GM23338 (cell line): ENCODE measurements at regions not wholly inside any gene's neighbourhood (a gene's known extent, or its start where the extent isn't known, plus 50 kb on each side); places are given as distances from the start of the nearest gene placed in this dataset.
A peak's percentile ranks its signal among the peaks of the same experiment; 100 is the strongest.

ENCODE experiments used
- ATAC-seq: fragments of 200-7000 bp; cut with Tn5 transposase; 3 replicates; pipeline ENCODE4 v1.9.1; 2020
- DNase-seq: peaks from one replicate; pipeline ENCODE4 v3.0.0-alpha.2; 2015; ENCODE audit warnings: low spot score
- H2AFZ ChIP-seq: fragments of 200-600 bp; sonication (generic); 2 replicates; pipeline ENCODE4 v1.8.0; 2016; ENCODE audit warnings: antibody characterized with exemption, mild to moderate bottlenecking, moderate library complexity
- H3F3A ChIP-seq: fragments of 200-600 bp; sonication (generic); replicated peaks from 2 replicates; pipeline ENCODE4 v1.8.0; 2017; ENCODE audit warnings: antibody characterized with exemption, mixed run types, low read depth
- H3K27ac ChIP-seq: fragments of 200-600 bp; sonication (generic); 2 replicates; pipeline ENCODE4 v1.6.1; 2016; ENCODE audit warnings: low read depth
- H3K27me3 ChIP-seq: fragments of 200-600 bp; sonication (generic); 2 replicates; pipeline ENCODE4 v1.8.0; 2016; ENCODE audit warnings: mild to moderate bottlenecking, mixed run types, moderate library complexity; ENCODE audit not compliant: insufficient read depth
- H3K36me3 ChIP-seq: fragments of 200-600 bp; sonication (generic); 2 replicates; pipeline ENCODE4 v1.8.0; 2016; ENCODE audit warnings: mild to moderate bottlenecking; ENCODE audit not compliant: insufficient read depth
- H3K4me1 ChIP-seq: fragments of 200-600 bp; sonication (generic); 2 replicates; pipeline ENCODE4 v1.8.0; 2016; ENCODE audit warnings: mild to moderate bottlenecking, moderate library complexity; ENCODE audit not compliant: insufficient read depth
- H3K4me2 ChIP-seq: fragments of 200-600 bp; sonication (generic); 2 replicates; pipeline ENCODE4 v1.7.1; 2017; ENCODE audit warnings: mixed run types
- H3K4me3 ChIP-seq: fragments of 200-600 bp; sonication (generic); 2 replicates; pipeline ENCODE4 v1.6.1; 2016; ENCODE audit warnings: mixed run types
- H3K79me2 ChIP-seq: fragments of 200-600 bp; sonication (generic); replicated peaks from 2 replicates; pipeline ENCODE4 v1.8.0; 2017; ENCODE audit warnings: mild to moderate bottlenecking; ENCODE audit not compliant: insufficient read depth
- H3K9me2 ChIP-seq: fragments of 200-600 bp; sonication (generic); 2 replicates; pipeline ENCODE4 v1.8.0; 2017; ENCODE audit not compliant: insufficient read depth
- H4K20me1 ChIP-seq: fragments of 200-600 bp; sonication (generic); replicated peaks from 2 replicates; pipeline ENCODE4 v1.8.0; 2017; ENCODE audit warnings: mild to moderate bottlenecking; ENCODE audit not compliant: insufficient read depth
- H3K27ac Mint-ChIP-seq: 2 replicates; pipeline ENCODE4 v1.8.0; 2020; ENCODE audit warnings: inconsistent platforms, mild to moderate bottlenecking, moderate library complexity, mixed read lengths
- H3K27me3 Mint-ChIP-seq: 3 replicates; pipeline ENCODE4 v1.8.0; 2022; ENCODE audit warnings: low read depth, mild to moderate bottlenecking, moderate library complexity, mixed read lengths, inconsistent platforms; ENCODE audit not compliant: insufficient read depth, poor library complexity
- H3K36me3 Mint-ChIP-seq: 3 replicates; pipeline ENCODE4 v1.8.0; 2021; ENCODE audit warnings: low read depth, mild to moderate bottlenecking, inconsistent platforms, moderate library complexity, mixed read lengths
- H3K4me1 Mint-ChIP-seq: 3 replicates; pipeline ENCODE4 v1.8.0; 2020; ENCODE audit warnings: mild to moderate bottlenecking, inconsistent platforms, mixed read lengths
- H3K4me3 Mint-ChIP-seq: 3 replicates; pipeline ENCODE4 v1.8.0; 2021; ENCODE audit warnings: moderate library complexity, mild to moderate bottlenecking, inconsistent platforms, mixed read lengths
- H3K9me3 Mint-ChIP-seq: 3 replicates; pipeline ENCODE4 v1.8.0; 2020; ENCODE audit warnings: moderate library complexity, mild to moderate bottlenecking, inconsistent platforms, mixed read lengths
- CREB1 ChIP-seq: fragments of 250-450 bp; sonication (Bioruptor Pico); IDR thresholded peaks from 2 replicates; pipeline ENCODE4 v1.5.0; 2020; ENCODE audit warnings: low read depth, mild to moderate bottlenecking, moderate library complexity
- CTCF ChIP-seq, 2 experiments: fragments of 200-600 bp in 1 of 2; sonication (generic) in 1 of 2; conservative IDR thresholded peaks; 2 replicates each; pipeline versions ENCODE4 v1.5.1 to v1.6.1; 2016 to 2017; ENCODE audit warnings: antibody characterized with exemption in 2 of 2, low read depth in 2 of 2, mild to moderate bottlenecking in 2 of 2, moderate library complexity in 1 of 2
- ETS1 ChIP-seq: IDR thresholded peaks from 2 replicates; pipeline ENCODE4 v1.6.1; 2016; ENCODE audit warnings: antibody characterized with exemption
- EZH2 ChIP-seq: fragments of 200-600 bp; sonication (generic); IDR thresholded peaks from one replicate; pipeline ENCODE4 v1.8.0; 2017; ENCODE audit warnings: antibody characterized with exemption, mild to moderate bottlenecking, low read depth; ENCODE audit not compliant: unreplicated experiment
- EZH2phosphoT487 ChIP-seq: fragments of 200-600 bp; sonication (generic); IDR thresholded peaks from one replicate; pipeline ENCODE4 v1.8.1; 2018; ENCODE audit warnings: antibody characterized with exemption; ENCODE audit not compliant: unreplicated experiment
- JUNB ChIP-seq: IDR thresholded peaks from one replicate; pipeline ENCODE4 v1.6.1; 2016; ENCODE audit warnings: antibody characterized with exemption; ENCODE audit not compliant: unreplicated experiment
- NANOG ChIP-seq: IDR thresholded peaks from 2 replicates; pipeline ENCODE4 v1.6.1; 2016; ENCODE audit warnings: antibody characterized with exemption, borderline replicate concordance
- POLR2AphosphoS5 ChIP-seq: IDR thresholded peaks from 2 replicates; pipeline ENCODE4 v1.6.1; 2016; ENCODE audit warnings: antibody characterized with exemption, low read depth
- REST ChIP-seq: IDR thresholded peaks from one replicate; pipeline ENCODE4 v1.6.1; 2018; ENCODE audit warnings: antibody characterized with exemption; ENCODE audit not compliant: unreplicated experiment
- STAT1 ChIP-seq: IDR thresholded peaks from one replicate; pipeline ENCODE4 v1.6.1; 2016; ENCODE audit warnings: antibody characterized with exemption; ENCODE audit not compliant: unreplicated experiment
- ZNF114 ChIP-seq: fragments of 250-450 bp; sonication (Bioruptor Pico); IDR thresholded peaks from 2 replicates; pipeline ENCODE4 v1.5.0; 2020; ENCODE audit warnings: mild to moderate bottlenecking, moderate library complexity
- ZNF331 ChIP-seq: fragments of 250-450 bp; sonication (Bioruptor Pico); IDR thresholded peaks from 2 replicates; pipeline ENCODE4 v1.5.0; 2020; ENCODE audit warnings: low read depth, mild to moderate bottlenecking, moderate library complexity
- ZNF462 ChIP-seq: fragments of 250-450 bp; sonication (Bioruptor Pico); IDR thresholded peaks from 2 replicates; pipeline ENCODE4 v1.5.0; 2020; ENCODE audit warnings: mild to moderate bottlenecking, moderate library complexity

- Mint-ChIP-seq H3K36me3 (no peaks in the 10 kb centered on the region), H3K4me1 (no peaks in the 10 kb centered on the region; the same call in 2 of the 3 replicates), H3K4me3 (no peak overlapping the region), H3K9me3 (no peaks in the 10 kb centered on the region; the same call in 2 of the 3 replicates), H3K27ac (no peak overlapping the region), H3K27me3 (peaks cover 1% of the 10 kb centered on the region)
- Histone ChIP-seq H3K27me3 (no peaks in the 10 kb centered on the region), H3F3A (no peaks in the 10 kb centered on the region), H2AFZ (peak overlapping the region; percentile 85; the same call in 1 of the 2 replicates), H3K36me3 (no peaks in the 10 kb centered on the region), H4K20me1 (no peaks in the 10 kb centered on the region), H3K4me2 (no peak overlapping the region), H3K79me2 (no peaks in the 10 kb centered on the region), H3K9me2 (no peaks in the 10 kb centered on the region), H3K27ac (no peak overlapping the region), H3K4me3 (no peak overlapping the region), H3K4me1 (no peaks in the 10 kb centered on the region)
- no peak for TF ChIP-seq EZH2
- TF ChIP-seq ETS1, result no peak
- TF ChIP-seq ZNF331 (CRISPR knock-in tag), result no peak
- no peak for TF ChIP-seq STAT1
- TF ChIP-seq ZNF462, result no peak
- TF ChIP-seq POLR2AphosphoS5, result no peak
- no peak for TF ChIP-seq ZNF114 (CRISPR knock-in tag)
- TF ChIP-seq CTCF (conservative IDR thresholded peaks at IDR 0.05; ENCODE audit: low read depth in 2 of 2), result no peak
- TF ChIP-seq NANOG, result no peak
- TF ChIP-seq CREB1, result no peak
- TF ChIP-seq JUNB, result no peak
- no peak for TF ChIP-seq EZH2phosphoT487
- TF ChIP-seq REST, result no peak
- no peak for ATAC-seq
- no peak for DNase-seq
Observed at GRCh38 chr18:59787998-59788790, 91.0 kb upstream of the CCBE1 start.
